ENCODE measurements at regions not wholly inside any gene's neighbourhood (a gene's known extent, or its start where the extent isn't known, plus 50 kb on each side); places are given as distances from the start of the nearest gene placed in this dataset.
"Not testable (repeated sequence)": the region's sequence is repeated elsewhere in the genome, so short reads cannot be mapped to it uniquely, and the experiment has no call there.

DNA sequence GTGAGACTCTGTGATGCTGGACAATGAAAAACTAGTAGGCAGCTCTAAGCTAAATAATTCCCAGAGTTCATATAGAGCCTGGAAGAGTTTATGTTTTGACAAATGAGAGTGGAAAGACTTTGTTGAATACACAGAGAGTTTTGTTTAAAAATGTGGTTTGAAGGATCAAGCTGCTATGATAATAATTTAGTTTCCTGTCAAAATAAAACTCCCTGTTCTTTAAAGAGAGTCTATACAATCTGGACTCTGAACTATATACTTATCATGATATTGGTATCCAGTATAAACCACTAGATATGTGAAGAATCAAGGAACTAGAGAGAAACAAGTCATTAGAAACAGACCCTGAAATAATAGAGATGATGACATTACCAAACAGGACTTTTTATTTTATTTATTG is 158.6 kb downstream of the C4orf33 start:
- DNase-seq: no peak

DNA sequence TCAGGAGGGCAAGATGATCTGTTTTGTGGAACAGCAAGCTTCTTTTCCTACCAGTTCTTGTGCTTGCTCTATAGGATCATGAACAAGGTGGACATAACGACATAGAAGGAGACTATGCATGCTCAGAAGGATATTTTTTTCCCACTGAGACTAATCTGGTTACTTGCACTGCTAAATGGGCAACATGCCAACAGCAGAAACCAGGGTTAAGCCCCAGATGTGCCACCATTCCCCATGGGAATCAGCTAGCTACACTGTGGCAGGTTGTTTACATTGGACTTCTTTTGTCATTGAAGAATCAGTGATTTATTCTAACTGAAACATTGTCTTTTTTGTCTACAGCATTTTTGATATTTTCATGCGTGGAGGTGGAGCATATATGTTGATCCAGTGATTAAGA is 165.6 kb downstream of the C4orf33 start:
- no peak for DNase-seq

DNA sequence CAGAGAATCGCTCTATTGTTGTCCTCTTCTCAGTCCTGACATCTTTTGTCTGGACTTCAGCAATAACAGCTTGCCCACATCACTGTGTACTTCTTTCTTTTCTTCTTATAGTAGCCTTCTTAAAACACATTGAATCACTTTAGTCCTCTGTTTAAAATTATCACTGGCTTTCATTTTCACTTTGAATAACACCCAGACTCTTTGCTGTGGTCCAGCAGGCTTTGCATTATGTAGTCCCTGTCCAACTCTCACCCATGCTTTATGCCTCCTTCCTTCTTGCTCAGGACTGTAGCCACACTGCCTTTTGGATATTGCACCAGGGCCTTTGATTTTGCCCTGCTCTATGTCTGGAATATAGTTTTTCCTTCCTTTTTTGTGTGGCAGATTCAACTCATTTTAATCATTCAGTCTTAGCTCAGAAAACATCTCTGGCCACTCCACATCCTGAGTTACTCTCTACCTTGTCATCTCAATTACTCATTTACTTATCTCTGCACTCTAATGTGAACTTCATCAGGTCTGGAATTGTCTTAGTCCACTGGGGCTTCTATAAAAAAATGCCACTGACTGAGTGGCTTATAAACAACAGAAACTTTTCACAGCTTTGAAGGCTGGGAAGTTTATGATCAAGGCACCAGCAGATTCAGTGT is 168.2 kb downstream of the C4orf33 start:
- no peak for DNase-seq

DNA sequence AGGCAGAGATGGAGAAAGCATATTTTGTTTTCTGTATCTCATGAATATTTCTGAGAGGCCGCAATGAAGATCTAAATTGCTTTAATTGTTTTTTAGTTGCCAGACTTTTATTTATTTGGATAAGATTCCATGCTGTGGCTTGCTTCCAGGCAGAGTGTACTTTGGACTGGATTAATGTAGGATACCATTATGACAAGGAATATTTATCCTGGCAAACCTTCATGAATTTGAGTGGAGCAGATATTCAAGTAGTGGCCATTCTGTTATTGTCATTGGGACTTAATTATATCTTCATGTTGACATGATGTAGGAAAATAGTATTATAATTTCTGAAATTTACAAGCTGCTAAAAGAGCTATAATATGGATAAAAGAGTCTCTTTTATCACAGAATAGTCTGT is 182.9 kb downstream of the C4orf33 start:
- DNase-seq: no peak

DNA sequence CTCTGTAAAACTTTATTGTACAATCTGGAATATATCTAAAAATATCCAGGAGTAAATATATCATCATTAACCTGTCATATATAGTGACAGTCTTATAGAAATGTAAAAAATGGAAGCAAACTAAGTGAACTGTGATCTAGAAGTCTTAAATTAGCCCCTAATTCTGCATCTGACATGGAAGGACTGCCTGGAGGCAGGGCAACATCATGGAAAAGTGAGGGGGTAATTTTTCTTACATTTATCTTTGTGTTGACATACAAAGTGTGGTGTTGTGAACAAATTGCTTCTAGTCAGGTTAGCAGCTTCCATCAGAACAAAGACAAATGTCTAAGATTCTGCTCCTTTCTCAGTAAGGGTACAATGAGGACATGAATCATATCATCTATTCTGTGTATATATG is 186.3 kb downstream of the C4orf33 start:
- DNase-seq: no peak

DNA sequence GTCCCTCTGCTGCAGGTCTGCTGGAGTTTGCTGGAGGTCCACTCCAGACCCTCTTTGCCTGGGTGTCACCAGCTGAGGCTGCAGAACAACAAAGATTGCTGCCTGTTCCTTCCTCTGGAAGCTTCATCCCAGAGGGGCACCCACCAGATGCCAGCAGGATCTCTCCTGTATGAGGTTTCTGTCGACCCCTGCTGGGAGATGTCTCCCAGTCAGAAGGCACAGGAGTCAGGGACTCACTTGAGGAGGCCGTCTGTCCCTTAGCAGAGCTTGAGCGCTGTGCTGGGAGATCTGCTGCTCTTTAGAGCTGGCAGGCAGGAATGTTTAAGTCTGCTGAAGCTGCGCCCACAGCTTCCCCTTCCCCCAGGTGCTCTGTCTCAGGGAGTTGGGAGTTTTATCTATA is 196.2 kb downstream of the C4orf33 start:
- not testable (repeated sequence) for DNase-seq

DNA sequence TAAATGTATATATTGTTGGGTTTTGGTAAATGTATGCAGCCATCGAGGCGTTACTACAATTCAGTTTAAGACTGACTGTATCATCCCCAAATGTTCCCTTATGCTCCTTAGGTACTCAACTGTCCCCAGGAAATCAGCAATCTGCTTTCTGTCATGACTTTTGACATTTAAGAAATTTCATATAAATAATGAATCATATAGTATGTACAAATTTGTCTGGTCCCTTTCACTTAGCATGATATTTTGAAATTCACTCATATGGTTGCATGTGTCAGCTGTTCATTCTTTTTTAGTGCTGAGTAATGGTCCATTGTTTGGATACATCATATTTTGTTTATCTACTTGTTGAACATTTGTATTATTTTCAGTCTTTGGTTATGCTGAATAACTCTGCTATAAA is 218.8 kb downstream of the C4orf33 start:
- no peak for DNase-seq

DNA sequence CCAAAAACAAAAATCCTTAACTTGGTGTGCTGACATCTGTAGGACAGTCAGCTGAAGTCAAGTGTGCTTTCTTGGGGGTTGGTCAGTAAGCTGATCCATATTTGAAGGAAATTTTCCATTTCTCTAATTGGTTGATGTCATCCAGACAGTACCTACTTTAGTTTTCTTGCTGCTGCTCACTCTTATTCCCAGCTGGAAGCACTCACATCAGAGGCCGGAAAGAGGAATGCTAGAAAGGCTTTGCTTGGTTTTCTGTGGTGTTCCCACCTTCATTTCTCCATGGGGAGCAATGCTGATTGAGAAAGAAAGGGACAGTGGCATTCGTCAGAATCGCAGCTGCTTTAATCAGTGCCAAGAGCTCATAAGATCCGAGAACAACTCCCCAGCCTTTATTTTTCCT is 227.0 kb downstream of the C4orf33 start:
- no peak for DNase-seq

DNA sequence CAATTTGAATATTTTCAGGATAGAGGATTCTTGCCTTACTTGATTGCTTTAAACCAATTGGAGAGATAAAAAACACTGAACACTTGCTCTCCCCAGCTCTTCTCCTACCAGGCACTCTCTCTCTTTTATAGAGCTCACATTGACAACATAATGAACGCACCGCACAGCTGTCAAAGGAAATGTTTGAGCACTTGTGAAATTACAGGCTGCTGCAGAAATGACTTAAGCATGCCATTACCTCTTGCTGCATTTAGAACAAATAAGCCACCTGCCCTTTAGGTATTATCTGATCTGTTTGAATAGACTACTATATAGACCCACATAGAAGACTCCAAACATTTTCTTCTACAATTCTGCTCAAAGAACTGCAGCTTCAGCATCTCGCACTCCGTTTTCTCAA is 227.7 kb downstream of the C4orf33 start:
- no peak for DNase-seq

DNA sequence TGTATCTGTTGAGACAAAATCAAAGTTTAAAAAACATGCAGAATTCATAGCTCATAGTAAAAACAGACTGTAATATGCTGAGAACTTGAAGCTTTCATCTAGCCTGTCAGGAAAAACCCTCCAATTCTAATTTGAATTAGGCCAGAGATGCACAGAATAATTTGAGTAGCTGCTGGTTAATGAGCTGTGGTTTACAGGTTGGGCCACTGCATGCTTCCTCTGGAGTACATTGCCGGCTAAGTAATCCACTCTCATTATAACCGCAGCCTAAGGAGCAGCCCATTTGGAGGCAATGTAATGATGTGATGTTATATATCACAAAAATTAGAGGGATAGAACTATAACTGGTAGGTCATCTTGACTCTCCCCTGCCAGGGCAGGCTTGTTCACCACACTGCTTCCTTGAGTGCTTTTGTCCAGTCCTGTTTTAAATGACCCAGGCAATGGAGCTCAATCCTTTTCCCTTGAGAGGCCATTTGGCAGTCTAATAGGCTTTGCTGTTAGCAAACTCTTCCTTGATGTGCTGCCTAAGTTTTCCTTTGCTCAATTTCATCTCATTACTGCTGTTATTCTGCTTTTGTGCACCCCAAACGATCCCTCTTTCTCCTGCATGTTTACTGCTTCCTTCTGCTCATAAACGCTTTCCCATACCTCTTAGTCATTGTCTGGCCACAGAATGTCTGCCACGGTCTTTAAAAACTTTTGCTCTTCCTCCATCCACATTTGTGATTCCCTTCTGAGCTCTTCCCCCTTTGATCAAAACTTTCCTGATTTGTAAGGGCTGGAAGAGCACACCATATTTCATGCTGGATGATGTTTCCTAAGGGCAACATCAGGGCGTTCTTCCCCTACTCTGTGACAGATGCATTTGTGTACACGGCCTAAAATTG is 230.9 kb downstream of the C4orf33 start:
- DNase-seq: no peak

DNA sequence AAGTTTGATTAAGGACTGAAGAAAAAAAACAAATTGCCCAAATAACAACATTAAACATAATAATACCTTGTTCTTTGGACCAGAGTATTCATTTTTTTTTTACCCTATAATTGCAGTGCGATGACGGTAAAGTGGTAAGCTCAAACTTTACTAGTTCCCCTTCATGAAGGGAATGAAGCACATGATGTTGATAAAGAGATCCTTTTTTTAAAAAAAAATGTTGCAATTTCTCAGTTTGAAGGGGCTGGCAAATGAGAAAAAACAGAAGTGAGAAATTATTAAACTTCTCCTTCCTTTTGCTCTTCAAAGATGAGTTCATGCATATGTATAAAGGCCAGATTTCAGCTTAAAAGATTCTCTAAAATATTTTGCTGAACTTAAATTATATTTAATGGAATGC is 231.7 kb downstream of the C4orf33 start:
- DNase-seq: no peak

DNA sequence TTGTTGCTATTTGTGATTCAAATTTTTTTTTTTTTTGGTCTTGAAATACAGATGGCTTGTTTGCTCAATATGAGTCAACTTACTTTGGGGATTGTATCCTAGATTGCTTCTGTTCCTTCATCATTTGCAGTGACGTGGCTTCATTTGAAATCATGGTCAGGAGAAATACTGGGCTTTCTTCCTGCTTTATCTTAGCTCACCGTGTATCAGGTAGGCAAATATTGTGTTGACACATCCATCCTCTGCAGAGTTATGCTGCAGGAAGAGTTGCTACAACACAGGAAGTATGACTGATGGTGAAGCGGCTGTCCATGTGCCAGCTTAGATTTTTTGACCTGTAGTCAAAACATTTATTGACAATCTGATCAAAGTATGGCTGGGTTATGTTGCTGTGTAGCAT is 232.2 kb downstream of the C4orf33 start:
- DNase-seq: no peak

DNA sequence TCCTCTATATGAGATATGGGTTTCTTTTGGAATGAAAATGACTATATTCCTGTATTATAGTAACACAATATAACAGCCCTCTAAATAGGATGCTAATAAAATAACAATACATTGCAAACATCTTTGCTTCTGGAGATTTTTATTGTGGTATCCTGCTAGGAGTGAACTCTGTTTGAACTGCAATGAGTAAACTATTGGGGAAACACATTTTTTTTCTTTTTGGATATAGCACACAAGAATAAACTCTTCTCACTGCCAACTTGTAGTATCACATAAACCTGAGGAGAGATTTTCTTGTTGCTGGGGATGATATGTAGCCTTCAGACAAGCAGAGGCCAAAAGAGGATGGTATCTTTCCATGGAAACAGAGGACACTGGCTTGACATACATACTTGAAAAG is 238.2 kb downstream of the C4orf33 start:
- DNase-seq: no peak

DNA sequence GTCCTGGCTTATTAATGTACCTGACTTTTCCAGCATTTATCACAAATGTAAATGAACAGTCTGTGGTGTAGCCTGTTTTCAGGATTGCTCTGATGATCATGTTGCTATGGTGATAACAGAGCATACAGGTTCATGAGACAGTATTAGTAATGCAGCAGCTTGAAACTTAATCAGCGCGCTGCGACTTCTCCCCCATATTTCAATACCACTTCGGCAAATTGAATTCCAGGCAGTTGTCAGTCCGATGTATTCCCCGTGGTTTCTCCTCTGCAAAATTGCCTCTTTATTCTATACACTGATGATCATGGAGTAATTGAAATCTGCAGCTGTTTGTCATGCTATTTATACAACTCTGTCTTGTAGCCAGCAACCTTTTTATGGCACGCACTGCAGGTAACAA is 239.3 kb downstream of the C4orf33 start:
- no peak for DNase-seq

DNA sequence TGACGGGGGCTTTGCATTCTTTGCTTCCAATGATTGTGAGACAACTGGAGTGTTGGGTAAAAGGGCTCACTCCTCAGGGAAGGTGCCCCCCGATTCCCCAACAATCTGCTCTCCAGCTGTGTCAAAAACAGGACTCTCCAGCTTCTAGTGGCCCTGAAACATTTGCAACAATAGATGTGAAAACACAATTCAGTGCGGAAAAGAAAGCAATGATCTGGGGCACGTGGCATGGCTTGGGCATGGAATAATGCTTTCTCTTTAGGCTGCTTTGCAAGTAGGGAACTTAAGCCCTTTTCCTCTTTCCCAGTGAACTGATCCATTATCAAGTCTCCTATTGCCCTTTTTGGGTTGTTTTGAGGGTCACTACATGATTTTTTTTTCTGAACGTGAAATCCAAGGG is 239.9 kb downstream of the C4orf33 start:
- no peak for DNase-seq

DNA sequence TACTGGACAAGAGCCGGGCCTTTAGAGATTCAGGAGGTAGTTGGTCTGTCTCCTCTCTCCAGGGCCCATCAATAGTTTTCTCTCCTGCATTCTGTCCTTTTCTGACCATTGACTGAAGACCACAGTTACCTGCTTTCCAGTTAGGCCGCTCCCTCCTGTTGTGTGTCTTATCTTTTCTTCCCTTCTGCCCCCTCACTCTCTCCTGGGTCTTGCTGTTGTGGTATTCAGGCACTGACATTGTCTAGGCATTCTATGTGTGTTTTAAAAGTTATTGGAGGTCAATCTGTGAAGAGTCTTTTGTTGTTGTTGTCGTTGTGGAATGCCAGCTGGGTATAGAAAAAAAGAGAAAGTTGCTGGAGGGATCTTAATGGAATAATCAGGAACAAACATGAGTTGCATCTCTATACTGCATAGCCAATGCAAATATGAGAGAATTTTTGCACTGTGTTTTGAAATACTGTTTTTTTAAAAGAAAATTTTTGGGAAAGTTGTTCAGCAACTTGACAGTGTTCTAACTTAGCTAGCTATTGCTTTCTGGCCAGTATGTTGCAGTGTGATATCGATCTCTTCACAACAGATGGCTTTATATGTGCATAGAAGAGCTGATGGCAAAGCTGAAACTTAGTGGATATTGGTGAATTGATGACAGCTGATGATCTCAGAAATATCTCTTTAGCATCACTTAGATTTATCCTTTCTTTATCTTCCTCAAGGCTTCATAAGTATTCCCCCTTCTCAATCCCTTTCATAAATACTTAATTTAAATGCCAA is 240.7 kb downstream of the C4orf33 start:
- DNase-seq: no peak

DNA sequence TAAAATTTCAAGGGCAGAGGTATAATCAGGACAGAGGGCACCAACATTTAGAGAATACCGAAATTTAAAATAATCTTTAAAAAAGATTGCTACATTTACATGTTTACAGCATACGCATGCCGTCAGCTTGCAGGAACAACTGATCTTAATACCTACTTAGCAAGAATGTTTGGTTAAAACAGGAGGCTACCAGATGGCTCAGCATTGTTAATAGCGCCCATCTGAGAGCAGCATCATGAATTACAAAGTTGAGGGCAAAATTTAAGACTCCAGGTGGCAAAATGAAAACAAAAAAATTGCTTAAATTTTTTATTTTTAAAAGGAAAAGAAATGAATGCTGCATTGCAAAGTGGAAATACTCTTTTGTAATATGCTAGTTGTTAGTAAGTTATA is 241.3 kb downstream of the C4orf33 start:
- DNase-seq: no peak

DNA sequence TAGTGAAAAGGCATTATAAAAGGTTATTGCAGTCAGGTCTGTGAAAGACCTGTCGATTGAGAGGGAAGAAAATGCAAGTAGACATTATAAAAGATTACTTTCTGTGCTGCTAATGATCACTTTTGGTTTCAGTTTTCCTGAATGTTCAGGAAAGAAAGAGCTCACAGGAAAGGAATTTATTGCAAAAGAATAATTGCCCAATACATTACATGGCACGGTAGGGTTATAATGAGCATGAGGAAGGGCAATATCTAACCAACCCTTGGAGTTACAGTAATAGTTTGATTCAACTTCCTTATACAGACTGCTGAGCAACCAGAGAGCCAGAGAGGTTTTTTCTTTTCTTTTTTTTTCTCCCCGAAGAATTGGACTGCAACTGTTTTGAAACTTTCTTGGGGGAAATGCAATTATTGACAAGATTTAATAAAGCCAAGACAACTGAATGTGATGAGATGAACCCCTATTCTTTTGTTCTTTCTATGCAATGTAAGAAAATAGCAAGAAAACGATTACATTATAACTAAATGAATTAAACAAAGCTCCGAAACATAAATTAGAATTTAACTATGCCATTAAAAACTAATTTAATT is 247.0 kb downstream of the C4orf33 start:
- peak in 1 of 2 experiments; percentile 17 for DNase-seq

DNA sequence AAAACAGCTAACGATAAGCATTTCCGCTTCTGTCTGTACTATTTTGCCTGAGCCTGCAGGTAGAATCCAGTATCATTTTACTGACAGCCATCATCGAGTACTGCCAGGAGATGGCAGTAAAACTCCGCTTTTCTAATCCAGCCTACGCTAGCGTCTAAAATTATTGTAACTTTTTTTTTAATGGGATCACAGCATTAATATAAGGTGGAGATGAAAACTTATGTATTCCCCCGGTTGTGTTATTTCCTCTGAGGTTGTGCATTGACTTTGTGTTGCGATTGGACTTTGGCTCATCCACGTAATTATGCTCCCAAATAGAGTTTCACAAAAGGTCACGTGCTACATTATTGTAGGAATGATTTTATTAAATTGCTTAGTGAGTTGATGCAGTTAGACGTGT is 248.1 kb downstream of the C4orf33 start:
- DNase-seq: peak in 1 of 2 experiments; percentile 10

DNA sequence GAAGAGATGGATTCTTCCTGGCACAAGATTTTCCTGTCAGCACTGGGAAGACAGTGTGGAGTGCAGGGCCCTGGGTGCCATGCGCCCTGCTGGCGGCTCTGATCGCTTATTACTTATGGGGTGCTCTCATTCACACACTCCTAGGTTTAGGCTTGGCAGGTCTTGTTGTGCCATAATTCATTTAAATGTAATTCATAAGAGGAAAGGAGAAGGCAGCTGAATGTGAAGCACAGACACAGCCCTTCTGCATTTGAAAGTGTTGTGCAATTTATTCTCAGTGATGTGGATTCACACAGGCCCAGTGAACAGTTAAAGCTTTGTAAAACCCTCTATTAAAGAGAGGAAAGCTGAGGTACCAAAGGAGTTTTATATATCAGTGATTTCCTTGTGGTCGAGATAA is 249.7 kb downstream of the C4orf33 start:
- no peak for DNase-seq

DNA sequence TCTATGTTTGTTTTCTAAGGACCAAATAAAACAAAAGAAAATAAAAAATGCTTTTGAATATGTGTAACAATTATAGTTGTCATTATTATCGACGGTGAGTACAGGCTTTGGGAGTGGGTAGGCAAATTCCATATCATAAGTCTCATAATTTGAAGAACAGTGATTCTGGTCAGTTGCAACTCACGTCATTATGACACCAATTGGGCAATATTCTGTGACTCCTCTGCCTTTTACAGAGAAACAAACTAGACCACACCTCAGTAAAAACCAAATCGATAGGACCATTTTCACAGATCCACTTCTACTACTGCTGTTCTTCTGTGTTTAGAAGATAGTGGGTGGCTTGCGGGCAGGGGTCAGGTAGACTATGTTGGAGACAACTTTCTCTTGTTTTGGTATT is 250.1 kb downstream of the C4orf33 start:
- no peak for DNase-seq

DNA sequence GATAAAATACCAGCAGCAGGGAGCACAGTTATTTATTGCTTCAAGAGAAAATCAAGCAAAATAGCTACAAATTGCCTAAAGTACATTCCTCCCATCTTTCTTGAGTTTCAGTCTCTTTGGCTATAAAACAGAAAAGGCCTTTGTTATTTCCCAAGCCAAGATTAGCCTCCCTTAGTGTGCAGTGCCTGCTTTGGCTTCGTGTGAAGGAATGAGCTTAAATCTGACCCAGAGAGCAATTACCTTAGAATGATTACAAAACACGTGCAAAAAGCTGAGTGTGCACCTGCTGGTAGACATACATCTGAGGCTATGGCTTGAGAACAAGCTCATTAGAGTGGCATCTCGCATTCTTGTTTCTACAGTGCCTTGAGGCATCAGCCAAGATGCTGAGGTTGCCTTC is 250.8 kb downstream of the C4orf33 start:
- DNase-seq: no peak
